ENCODE measurements at regions not wholly inside any gene's neighbourhood (a gene's known extent, or its start where the extent isn't known, plus 50 kb on each side); places are given as distances from the start of the nearest gene placed in this dataset.
"Not testable (repeated sequence)": the region's sequence is repeated elsewhere in the genome, so short reads cannot be mapped to it uniquely, and the experiment has no call there.

GRCh38 chr6:112910256-112910655 is 563.1 kb downstream of the RFPL4B start:
- Histone ChIP-seq H3K4ac (ENCODE audit: low read depth in 1 of 2, low read length in 2 of 2) (no peak overlapping the region), H3K18ac (ENCODE audit: low read depth in 1 of 2, low read length in 2 of 2) (no peak overlapping the region), H2BK12ac (ENCODE audit: low read length in 2 of 2) (no peak overlapping the region), H2BK5ac (ENCODE audit: low read depth, low read length, poor library complexity, severe bottlenecking) (no peak overlapping the region), H2AFZ (ENCODE audit: low read depth, low read length) (no peak overlapping the region), H3K4me2 (ENCODE audit: low read length, poor library complexity, severe bottlenecking) (no peak overlapping the region), H2BK15ac (ENCODE audit: low read depth, poor library complexity, severe bottlenecking) (no peak overlapping the region), H3K27me3 (ENCODE audit: control insufficient read depth in 1 of 2, insufficient read depth in 1 of 2, low read length in 2 of 2) (no peaks in the 10 kb centered on the region), H2BK120ac (ENCODE audit: low read depth, low read length) (no peak overlapping the region), H3K27ac (ENCODE audit: low read length, poor library complexity, severe bottlenecking) (no peak overlapping the region), H4K91ac (ENCODE audit: low read length) (no peak overlapping the region), H3K79me1 (replicated peaks; ENCODE audit: low read length, poor library complexity, severe bottlenecking) (no peaks in the 10 kb centered on the region), H3K36me3 (ENCODE audit: control insufficient read depth in 1 of 2, insufficient read depth in 2 of 2, low read depth in 1 of 2, low read length in 2 of 2) (no peaks in the 10 kb centered on the region), H2AK5ac (ENCODE audit: low read length, severe bottlenecking) (no peak overlapping the region), H4K8ac (ENCODE audit: low read length) (no peak overlapping the region), H3K14ac (ENCODE audit: low read length in 2 of 2) (no peak overlapping the region), H3K4me1 (ENCODE audit: control insufficient read depth, insufficient read depth, low read depth, low read length) (no peaks in the 10 kb centered on the region), H3K9ac (ENCODE audit: low read length) (no peak overlapping the region), H3K4me3 (ENCODE audit: insufficient read depth in 1 of 2, low read depth in 1 of 2, low read length in 2 of 2) (no peak overlapping the region), H3K9me3 (ENCODE audit: control insufficient read depth, low read length) (no peaks in the 10 kb centered on the region), H3K23ac (ENCODE audit: low read length in 2 of 2) (no peak overlapping the region)
- no peak for DNase-seq
- WGBS, result no CpG with 5 or more reads among the region's 2 CpGs

GRCh38 chr6:112911959-112912358 is 564.8 kb downstream of the RFPL4B start:
- no peak overlapping the region for H3K9ac ChIP-seq (ENCODE audit: low read length)
- no peak overlapping the region for H4K8ac ChIP-seq (ENCODE audit: low read length)
- no peak overlapping the region for H2AFZ ChIP-seq (ENCODE audit: low read depth, low read length)
- no peaks in the 10 kb centered on the region for H3K9me3 ChIP-seq (ENCODE audit: control insufficient read depth, low read length)
- no peaks in the 10 kb centered on the region for H3K79me1 ChIP-seq (replicated peaks; ENCODE audit: low read length, poor library complexity, severe bottlenecking)
- H2AK5ac ChIP-seq (ENCODE audit: low read length, severe bottlenecking), result no peak overlapping the region
- H2BK12ac ChIP-seq (ENCODE audit: low read length in 2 of 2), result no peak overlapping the region
- H2BK5ac ChIP-seq (ENCODE audit: low read depth, low read length, poor library complexity, severe bottlenecking), result no peak overlapping the region
- H2BK15ac ChIP-seq (ENCODE audit: low read depth, poor library complexity, severe bottlenecking), result no peak overlapping the region
- H2BK120ac ChIP-seq (ENCODE audit: low read depth, low read length), result no peak overlapping the region
- H3K36me3 ChIP-seq (ENCODE audit: control insufficient read depth in 1 of 2, insufficient read depth in 2 of 2, low read depth in 1 of 2, low read length in 2 of 2), result no peaks in the 10 kb centered on the region
- no peak overlapping the region for H3K4ac ChIP-seq (ENCODE audit: low read depth in 1 of 2, low read length in 2 of 2)
- H3K4me1 ChIP-seq (ENCODE audit: control insufficient read depth, insufficient read depth, low read depth, low read length), result no peaks in the 10 kb centered on the region
- no peaks in the 10 kb centered on the region for H3K27me3 ChIP-seq (ENCODE audit: control insufficient read depth in 1 of 2, insufficient read depth in 1 of 2, low read length in 2 of 2)
- H4K91ac ChIP-seq (ENCODE audit: low read length), result no peak overlapping the region
- no peak overlapping the region for H3K18ac ChIP-seq (ENCODE audit: low read depth in 1 of 2, low read length in 2 of 2)
- no peak overlapping the region for H3K23ac ChIP-seq (ENCODE audit: low read length in 2 of 2)
- H3K14ac ChIP-seq (ENCODE audit: low read length in 2 of 2), result no peak overlapping the region
- 68% methylated on average over 2 of the region's 3 CpGs for WGBS
- DNase-seq, result no peak
- H3K4me2 ChIP-seq (ENCODE audit: low read length, poor library complexity, severe bottlenecking), result no peak overlapping the region
- no peak overlapping the region for H3K4me3 ChIP-seq (ENCODE audit: insufficient read depth in 1 of 2, low read depth in 1 of 2, low read length in 2 of 2)
- no peak overlapping the region for H3K27ac ChIP-seq (ENCODE audit: low read length, poor library complexity, severe bottlenecking)

- Histone ChIP-seq H3K9ac (ENCODE audit: low read length) (peak overlapping the region; percentile 29), H3K4me3 (ENCODE audit: insufficient read depth in 1 of 2, low read depth in 1 of 2, low read length in 2 of 2) (no peak overlapping the region), H3K23ac (ENCODE audit: low read length in 2 of 2) (no peak overlapping the region), H3K27me3 (ENCODE audit: control insufficient read depth in 1 of 2, insufficient read depth in 1 of 2, low read length in 2 of 2) (no peaks in the 10 kb centered on the region), H3K79me1 (replicated peaks; ENCODE audit: low read length, poor library complexity, severe bottlenecking) (no peaks in the 10 kb centered on the region), H3K4me1 (ENCODE audit: control insufficient read depth, insufficient read depth, low read depth, low read length) (no peaks in the 10 kb centered on the region), H3K14ac (ENCODE audit: low read length in 2 of 2) (no peak overlapping the region), H3K18ac (ENCODE audit: low read depth in 1 of 2, low read length in 2 of 2) (no peak overlapping the region), H2BK15ac (ENCODE audit: low read depth, poor library complexity, severe bottlenecking) (no peak overlapping the region), H2BK5ac (ENCODE audit: low read depth, low read length, poor library complexity, severe bottlenecking) (no peak overlapping the region), H4K91ac (ENCODE audit: low read length) (no peak overlapping the region), H3K9me3 (ENCODE audit: control insufficient read depth, low read length) (no peaks in the 10 kb centered on the region), H2BK12ac (ENCODE audit: low read length in 2 of 2) (no peak overlapping the region), H3K4ac (ENCODE audit: low read depth in 1 of 2, low read length in 2 of 2) (no peak overlapping the region), H3K36me3 (ENCODE audit: control insufficient read depth in 1 of 2, insufficient read depth in 2 of 2, low read depth in 1 of 2, low read length in 2 of 2) (no peaks in the 10 kb centered on the region), H3K4me2 (ENCODE audit: low read length, poor library complexity, severe bottlenecking) (no peak overlapping the region), H2AFZ (ENCODE audit: low read depth, low read length) (no peak overlapping the region), H3K27ac (ENCODE audit: low read length, poor library complexity, severe bottlenecking) (peak overlapping the region; percentile 8), H2AK5ac (ENCODE audit: low read length, severe bottlenecking) (no peak overlapping the region), H4K8ac (ENCODE audit: low read length) (no peak overlapping the region), H2BK120ac (ENCODE audit: low read depth, low read length) (no peak overlapping the region)
- WGBS, result 75% methylated on average over 1 of the region's 2 CpGs
- peak; percentile 13 for DNase-seq
These were observed 565.4 kb downstream of the RFPL4B start for GRCh38 chr6:112912416-112913101.

DNA sequence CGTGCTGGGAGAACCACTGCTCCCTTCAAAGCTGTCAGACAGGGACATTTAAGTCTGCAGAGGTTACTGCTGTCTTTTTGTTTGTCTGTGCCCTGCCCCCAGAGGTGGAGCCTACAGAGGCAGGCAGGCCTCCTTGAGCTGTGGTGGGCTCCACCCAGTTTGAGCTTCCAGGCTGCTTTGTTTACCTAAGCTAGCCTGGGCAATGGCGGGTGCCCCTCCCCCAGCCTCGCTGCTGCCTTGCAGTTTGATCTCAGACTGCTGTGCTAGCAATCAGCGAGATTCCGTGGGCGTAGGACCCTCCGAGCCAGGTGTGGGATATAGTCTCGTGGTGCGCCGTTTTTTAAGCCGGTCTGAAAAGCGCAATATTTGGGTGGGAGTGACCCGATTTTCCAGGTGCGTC is 572.6 kb downstream of the RFPL4B start:
- not testable (repeated sequence) for H2BK5ac ChIP-seq (ENCODE audit: low read depth, low read length, poor library complexity, severe bottlenecking); H2BK120ac ChIP-seq (ENCODE audit: low read depth, low read length); H2BK12ac ChIP-seq (ENCODE audit: low read length in 2 of 2); H3K4me1 ChIP-seq (ENCODE audit: control insufficient read depth, insufficient read depth, low read depth, low read length); H3K9ac ChIP-seq (ENCODE audit: low read length); H3K79me1 ChIP-seq (replicated peaks; ENCODE audit: low read length, poor library complexity, severe bottlenecking); H4K8ac ChIP-seq (ENCODE audit: low read length); H3K4me3 ChIP-seq (ENCODE audit: insufficient read depth in 1 of 2, low read depth in 1 of 2, low read length in 2 of 2); DNase-seq; H3K36me3 ChIP-seq (ENCODE audit: control insufficient read depth in 1 of 2, insufficient read depth in 2 of 2, low read depth in 1 of 2, low read length in 2 of 2); H2BK15ac ChIP-seq (ENCODE audit: low read depth, poor library complexity, severe bottlenecking); H3K4me2 ChIP-seq (ENCODE audit: low read length, poor library complexity, severe bottlenecking); H4K91ac ChIP-seq (ENCODE audit: low read length); H3K27ac ChIP-seq (ENCODE audit: low read length, poor library complexity, severe bottlenecking); H3K18ac ChIP-seq (ENCODE audit: low read depth in 1 of 2, low read length in 2 of 2); H2AFZ ChIP-seq (ENCODE audit: low read depth, low read length); H3K27me3 ChIP-seq (ENCODE audit: control insufficient read depth in 1 of 2, insufficient read depth in 1 of 2, low read length in 2 of 2); H2AK5ac ChIP-seq (ENCODE audit: low read length, severe bottlenecking); H3K4ac ChIP-seq (ENCODE audit: low read depth in 1 of 2, low read length in 2 of 2); H3K23ac ChIP-seq (ENCODE audit: low read length in 2 of 2); H3K14ac ChIP-seq (ENCODE audit: low read length in 2 of 2)
- H3K9me3 ChIP-seq (ENCODE audit: control insufficient read depth, low read length), result peaks cover 13% of the 10 kb centered on the region
- WGBS, result 33% methylated on average over 4 of the region's 14 CpGs

All from mesenchymal stem cell (in vitro differentiated cells and primary cell).